ENCODE measurements at regions not wholly inside any gene's neighbourhood (a gene's known extent, or its start where the extent isn't known, plus 50 kb on each side); places are given as distances from the start of the nearest gene placed in this dataset.

DNA sequence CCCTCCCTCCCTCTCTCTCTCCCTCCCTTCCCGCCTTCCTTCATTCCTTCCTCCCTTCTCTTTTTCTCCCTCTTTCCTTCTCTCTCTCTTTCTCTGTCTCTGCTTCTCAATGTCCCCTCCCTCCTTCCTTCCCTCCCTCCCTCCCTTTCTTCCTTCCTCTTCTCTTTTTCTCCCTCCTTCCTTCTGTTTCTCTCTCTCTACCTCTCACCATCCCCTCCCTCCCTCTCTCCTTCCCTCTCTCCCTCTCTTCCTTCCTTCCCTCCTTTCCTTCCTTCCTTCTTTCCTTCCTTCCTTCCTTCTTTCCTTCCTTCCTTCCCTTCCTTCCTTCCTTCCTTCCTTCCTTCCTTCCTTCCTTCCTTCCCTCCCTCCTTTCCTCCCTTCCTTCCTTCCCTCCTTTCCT lies 504.6 kb downstream of the EPHA3 start:
- TF ChIP-seq, protein P1, sequence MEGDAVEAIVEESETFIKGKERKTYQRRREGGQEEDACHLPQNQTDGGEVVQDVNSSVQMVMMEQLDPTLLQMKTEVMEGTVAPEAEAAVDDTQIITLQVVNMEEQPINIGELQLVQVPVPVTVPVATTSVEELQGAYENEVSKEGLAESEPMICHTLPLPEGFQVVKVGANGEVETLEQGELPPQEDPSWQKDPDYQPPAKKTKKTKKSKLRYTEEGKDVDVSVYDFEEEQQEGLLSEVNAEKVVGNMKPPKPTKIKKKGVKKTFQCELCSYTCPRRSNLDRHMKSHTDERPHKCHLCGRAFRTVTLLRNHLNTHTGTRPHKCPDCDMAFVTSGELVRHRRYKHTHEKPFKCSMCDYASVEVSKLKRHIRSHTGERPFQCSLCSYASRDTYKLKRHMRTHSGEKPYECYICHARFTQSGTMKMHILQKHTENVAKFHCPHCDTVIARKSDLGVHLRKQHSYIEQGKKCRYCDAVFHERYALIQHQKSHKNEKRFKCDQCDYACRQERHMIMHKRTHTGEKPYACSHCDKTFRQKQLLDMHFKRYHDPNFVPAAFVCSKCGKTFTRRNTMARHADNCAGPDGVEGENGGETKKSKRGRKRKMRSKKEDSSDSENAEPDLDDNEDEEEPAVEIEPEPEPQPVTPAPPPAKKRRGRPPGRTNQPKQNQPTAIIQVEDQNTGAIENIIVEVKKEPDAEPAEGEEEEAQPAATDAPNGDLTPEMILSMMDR (IDR thresholded peaks at IDR 0.05) = no peak
- TF ChIP-seq POLR2A (IDR thresholded peaks at IDR 0.05) = no peak
